ENCODE measurements at regions not wholly inside any gene's neighbourhood (a gene's known extent, or its start where the extent isn't known, plus 50 kb on each side); places are given as distances from the start of the nearest gene placed in this dataset.

- POLR2A ChIA-PET, result no interaction called here
- Histone ChIP-seq H3K4me1 (ENCODE audit: control insufficient read depth in 1 of 2, extremely low read depth in 1 of 2, insufficient read depth in 2 of 2, low read length in 2 of 2) (no peaks in the 10 kb centered on the region), H3K36me3 (ENCODE audit: control insufficient read depth in 2 of 2, extremely low read depth in 1 of 2, insufficient read depth in 1 of 2, low read length in 1 of 2) (no peaks in the 10 kb centered on the region), H3K27ac (ENCODE audit: low read length) (no peak overlapping the region), H3K27me3 (replicated peaks in 1 of 2; ENCODE audit: control insufficient read depth in 2 of 2, extremely low read depth in 1 of 2, insufficient read depth in 2 of 2, low read length in 1 of 2) (no peaks in the 10 kb centered on the region), H3K4me3 (ENCODE audit: control insufficient read depth in 1 of 2, extremely low read depth in 1 of 2, low read length in 1 of 2) (no peak overlapping the region), H3K9me3 (no peaks in the 10 kb centered on the region)
- no peak overlapping the region for H3K4me3 Mint-ChIP-seq
- ATAC-seq (replicated peaks in 1 of 4) (no peak), DNase-seq (no peak)
- H3K27me3 Mint-ChIP-seq, result no peaks in the 10 kb centered on the region
- H3K27ac Mint-ChIP-seq, result no peak overlapping the region
- H3K4me1 Mint-ChIP-seq, result peaks cover 0 to 4% (median 3%) of the 10 kb centered on the region in 3 donors
- no peaks in the 10 kb centered on the region for H3K9me3 Mint-ChIP-seq
- CTCF ChIA-PET, result no interaction called here
- WGBS (ENCODE audit: insufficient coverage), result 100% methylated on average over 1 of the region's 1 CpG
- no peaks in the 10 kb centered on the region for H3K36me3 Mint-ChIP-seq
Measured at GRCh38 chr1:83548311-83548710, 450.6 kb downstream of the TTLL7 start.

- ATAC-seq (replicated peaks in 1 of 4) (no peak), DNase-seq (no peak)
- WGBS (ENCODE audit: insufficient coverage), result 94% methylated on average over 2 of the region's 6 CpGs
- Histone ChIP-seq H3K36me3 (ENCODE audit: control insufficient read depth in 2 of 2, extremely low read depth in 1 of 2, insufficient read depth in 1 of 2, low read length in 1 of 2) (no peaks in the 10 kb centered on the region), H3K27ac (ENCODE audit: low read length) (no peak overlapping the region), H3K4me1 (ENCODE audit: control insufficient read depth in 1 of 2, extremely low read depth in 1 of 2, insufficient read depth in 2 of 2, low read length in 2 of 2) (no peaks in the 10 kb centered on the region), H3K4me3 (ENCODE audit: control insufficient read depth in 1 of 2, extremely low read depth in 1 of 2, low read length in 1 of 2) (no peak overlapping the region), H3K9me3 (no peaks in the 10 kb centered on the region), H3K27me3 (replicated peaks in 1 of 2; ENCODE audit: control insufficient read depth in 2 of 2, extremely low read depth in 1 of 2, insufficient read depth in 2 of 2, low read length in 1 of 2) (no peaks in the 10 kb centered on the region)
- ChIA-PET CTCF (no interaction called here), POLR2A (no interaction called here)
- Mint-ChIP-seq H3K9me3 (no peaks in the 10 kb centered on the region), H3K4me3 (no peak overlapping the region), H3K36me3 (no peaks in the 10 kb centered on the region), H3K27ac (no peak overlapping the region), H3K27me3 (no peaks in the 10 kb centered on the region), H3K4me1 (peaks cover 0 to 6% (median 4%) of the 10 kb centered on the region in 3 donors)
Measured at GRCh38 chr1:83547901-83548300, 451.0 kb downstream of the TTLL7 start.

- no peak for ATAC-seq (replicated peaks in 1 of 4)
- WGBS (ENCODE audit: insufficient coverage), result no CpG with 5 or more reads among the region's 1 CpG
Measured at GRCh38 chr1:83546874-83547273, 452.1 kb downstream of the TTLL7 start.

GRCh38 chr1:83545066-83545862 is 453.7 kb downstream of the TTLL7 start:
- Histone ChIP-seq H3K36me3 (ENCODE audit: control insufficient read depth in 2 of 2, extremely low read depth in 1 of 2, insufficient read depth in 1 of 2, low read length in 1 of 2) (no peaks in the 10 kb centered on the region), H3K4me1 (ENCODE audit: control insufficient read depth in 1 of 2, extremely low read depth in 1 of 2, insufficient read depth in 2 of 2, low read length in 2 of 2) (no peaks in the 10 kb centered on the region), H3K27ac (ENCODE audit: low read length) (no peak overlapping the region), H3K27me3 (replicated peaks in 1 of 2; ENCODE audit: control insufficient read depth in 2 of 2, extremely low read depth in 1 of 2, insufficient read depth in 2 of 2, low read length in 1 of 2) (no peaks in the 10 kb centered on the region), H3K4me3 (ENCODE audit: control insufficient read depth in 1 of 2, extremely low read depth in 1 of 2, low read length in 1 of 2) (no peak overlapping the region), H3K9me3 (no peaks in the 10 kb centered on the region)
- 93% methylated on average over 3 of the region's 5 CpGs for WGBS (ENCODE audit: insufficient coverage)
- ChIA-PET POLR2A (no interaction called here), CTCF (interaction anchor here in 1 of 2 donors (0.6 kb wide), 1 partner anchor 73 kb away, joined by 4 read pairs; no protein-coding TSS in a partner anchor)
- H3K4me1 Mint-ChIP-seq, result peaks cover 0 to 6% (median 4%) of the 10 kb centered on the region in 3 donors
- ATAC-seq (replicated peaks in 1 of 4), result no peak
- no peaks in the 10 kb centered on the region for H3K27me3 Mint-ChIP-seq
- no peak overlapping the region for H3K4me3 Mint-ChIP-seq
- no peak overlapping the region for H3K27ac Mint-ChIP-seq
- DNase-seq, result no peak
- H3K36me3 Mint-ChIP-seq, result no peaks in the 10 kb centered on the region
- no peaks in the 10 kb centered on the region for H3K9me3 Mint-ChIP-seq

More at GRCh38 chr1:83546874-83547273, 452.1 kb downstream of the TTLL7 start:
- DNase-seq, result no peak
- H3K4me1 ChIP-seq (ENCODE audit: control insufficient read depth in 1 of 2, extremely low read depth in 1 of 2, insufficient read depth in 2 of 2, low read length in 2 of 2), result no peaks in the 10 kb centered on the region
- Mint-ChIP-seq H3K36me3 (no peaks in the 10 kb centered on the region), H3K4me1 (peaks cover 0 to 6% (median 4%) of the 10 kb centered on the region in 3 donors), H3K27me3 (no peaks in the 10 kb centered on the region), H3K9me3 (no peaks in the 10 kb centered on the region), H3K27ac (no peak overlapping the region), H3K4me3 (no peak overlapping the region)
- no peaks in the 10 kb centered on the region for H3K9me3 ChIP-seq
- CTCF ChIA-PET, result no interaction called here
- POLR2A ChIA-PET, result no interaction called here
- no peak overlapping the region for H3K27ac ChIP-seq (ENCODE audit: low read length)
- no peaks in the 10 kb centered on the region for H3K27me3 ChIP-seq (replicated peaks in 1 of 2; ENCODE audit: control insufficient read depth in 2 of 2, extremely low read depth in 1 of 2, insufficient read depth in 2 of 2, low read length in 1 of 2)
- H3K36me3 ChIP-seq (ENCODE audit: control insufficient read depth in 2 of 2, extremely low read depth in 1 of 2, insufficient read depth in 1 of 2, low read length in 1 of 2), result no peaks in the 10 kb centered on the region
- H3K4me3 ChIP-seq (ENCODE audit: control insufficient read depth in 1 of 2, extremely low read depth in 1 of 2, low read length in 1 of 2), result no peak overlapping the region

GRCh38 chr1:83543222-83543973 is 455.5 kb downstream of the TTLL7 start:
- ATAC-seq (replicated peaks in 1 of 4) (no peak), DNase-seq (no peak)
- Histone ChIP-seq H3K36me3 (ENCODE audit: control insufficient read depth in 2 of 2, extremely low read depth in 1 of 2, insufficient read depth in 1 of 2, low read length in 1 of 2) (no peaks in the 10 kb centered on the region), H3K27me3 (replicated peaks in 1 of 2; ENCODE audit: control insufficient read depth in 2 of 2, extremely low read depth in 1 of 2, insufficient read depth in 2 of 2, low read length in 1 of 2) (no peaks in the 10 kb centered on the region), H3K4me1 (ENCODE audit: control insufficient read depth in 1 of 2, extremely low read depth in 1 of 2, insufficient read depth in 2 of 2, low read length in 2 of 2) (no peaks in the 10 kb centered on the region), H3K4me3 (ENCODE audit: control insufficient read depth in 1 of 2, extremely low read depth in 1 of 2, low read length in 1 of 2) (no peak overlapping the region), H3K27ac (ENCODE audit: low read length) (no peak overlapping the region), H3K9me3 (no peaks in the 10 kb centered on the region)
- H3K36me3 Mint-ChIP-seq, result no peaks in the 10 kb centered on the region
- H3K4me3 Mint-ChIP-seq, result no peak overlapping the region
- CTCF ChIA-PET, result interaction anchor here in 1 of 2 donors (0.6 kb wide), 1 partner anchor 101 kb away, joined by 3 read pairs; no protein-coding TSS in a partner anchor
- no peaks in the 10 kb centered on the region for H3K9me3 Mint-ChIP-seq
- POLR2A ChIA-PET, result no interaction called here
- peaks cover 0 to 6% (median 4%) of the 10 kb centered on the region in 3 donors for H3K4me1 Mint-ChIP-seq
- WGBS (ENCODE audit: insufficient coverage), result no CpG with 5 or more reads among the region's 3 CpGs
- no peak overlapping the region for H3K27ac Mint-ChIP-seq
- H3K27me3 Mint-ChIP-seq, result no peaks in the 10 kb centered on the region

GRCh38 chr1:83531521-83532309 is 467.2 kb downstream of the TTLL7 start:
- POLR2A ChIA-PET, result no interaction called here
- peaks cover 0 to 7% (median 2%) of the 10 kb centered on the region in 3 donors for H3K4me1 Mint-ChIP-seq

More at GRCh38 chr1:83531521-83532309, 467.2 kb downstream of the TTLL7 start:
- WGBS (ENCODE audit: insufficient coverage), result no CpG with 5 or more reads among the region's 2 CpGs
- Histone ChIP-seq H3K4me3 (ENCODE audit: control insufficient read depth in 1 of 2, extremely low read depth in 1 of 2, low read length in 1 of 2) (no peak overlapping the region), H3K27me3 (replicated peaks in 1 of 2; ENCODE audit: control insufficient read depth in 2 of 2, extremely low read depth in 1 of 2, insufficient read depth in 2 of 2, low read length in 1 of 2) (no peaks in the 10 kb centered on the region), H3K9me3 (peaks cover 5% of the 10 kb centered on the region), H3K36me3 (ENCODE audit: control insufficient read depth in 2 of 2, extremely low read depth in 1 of 2, insufficient read depth in 1 of 2, low read length in 1 of 2) (no peaks in the 10 kb centered on the region), H3K27ac (ENCODE audit: low read length) (no peak overlapping the region), H3K4me1 (ENCODE audit: control insufficient read depth in 1 of 2, extremely low read depth in 1 of 2, insufficient read depth in 2 of 2, low read length in 2 of 2) (no peaks in the 10 kb centered on the region)
- no peaks in the 10 kb centered on the region for H3K27me3 Mint-ChIP-seq
- H3K36me3 Mint-ChIP-seq, result peaks cover 3% of the 10 kb centered on the region
- DNase-seq (no peak), ATAC-seq (replicated peaks in 1 of 4) (no peak)
- H3K4me3 Mint-ChIP-seq, result no peak overlapping the region
- CTCF ChIA-PET, result interaction anchor here in 1 of 2 donors (0.6 kb wide), 1 partner anchor 1725 kb away, joined by 3 read pairs; no protein-coding TSS in a partner anchor
- H3K27ac Mint-ChIP-seq, result no peak overlapping the region
- peaks cover 5 to 17% (median 7%) of the 10 kb centered on the region in 3 donors for H3K9me3 Mint-ChIP-seq

Data from T-cell (primary cell).